GM13976 (cell line): ENCODE measurements at regions not wholly inside any gene's neighbourhood (a gene's known extent, or its start where the extent isn't known, plus 50 kb on each side); places are given as distances from the start of the nearest gene placed in this dataset.

Source experiments
- DNase-seq: peaks from one replicate; pipeline ENCODE4 v3.0.0; 2012; ENCODE audit warnings: low spot score
- in situ Hi-C: fragments of 300-500 bp; cut with MboI; formaldehyde crosslinking; loops from one replicate; pipeline ENCODE4 v1.12.0; 2022; ENCODE audit warnings: low sequenced_read_pairs, mixed read lengths, inconsistent platforms; ENCODE audit not compliant: unreplicated experiment
- TF ChIP-seq, protein P1 (sequence below): IDR thresholded peaks from 2 replicates; pipeline ENCODE4 v1.5.1; 2012; ENCODE audit warnings: borderline replicate concordance, mild to moderate bottlenecking; ENCODE audit not compliant: insufficient read depth; ENCODE audit errors: extremely low read depth, missing control alignments, control extremely low read depth

DNA sequence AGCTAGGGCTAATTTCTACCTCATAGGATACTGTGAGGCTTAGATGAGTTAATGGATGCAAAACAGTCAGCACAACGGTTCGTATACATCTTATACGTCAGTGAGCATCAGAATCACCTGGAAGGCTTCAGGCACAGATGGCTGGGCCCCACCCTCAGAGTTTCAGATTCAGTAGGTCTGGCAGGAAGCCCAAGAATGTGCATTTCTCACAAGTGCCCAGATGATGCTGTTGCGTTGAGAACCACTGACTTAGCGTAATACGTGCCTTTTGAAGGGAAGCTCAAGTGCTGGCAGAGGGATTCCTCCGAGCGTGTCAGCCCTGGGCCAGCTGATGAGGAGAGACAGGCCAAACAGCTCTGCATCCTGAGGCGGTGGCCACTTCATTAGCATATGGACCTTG is 117.1 kb upstream of the WWC1 start:
- TF ChIP-seq, protein P1, sequence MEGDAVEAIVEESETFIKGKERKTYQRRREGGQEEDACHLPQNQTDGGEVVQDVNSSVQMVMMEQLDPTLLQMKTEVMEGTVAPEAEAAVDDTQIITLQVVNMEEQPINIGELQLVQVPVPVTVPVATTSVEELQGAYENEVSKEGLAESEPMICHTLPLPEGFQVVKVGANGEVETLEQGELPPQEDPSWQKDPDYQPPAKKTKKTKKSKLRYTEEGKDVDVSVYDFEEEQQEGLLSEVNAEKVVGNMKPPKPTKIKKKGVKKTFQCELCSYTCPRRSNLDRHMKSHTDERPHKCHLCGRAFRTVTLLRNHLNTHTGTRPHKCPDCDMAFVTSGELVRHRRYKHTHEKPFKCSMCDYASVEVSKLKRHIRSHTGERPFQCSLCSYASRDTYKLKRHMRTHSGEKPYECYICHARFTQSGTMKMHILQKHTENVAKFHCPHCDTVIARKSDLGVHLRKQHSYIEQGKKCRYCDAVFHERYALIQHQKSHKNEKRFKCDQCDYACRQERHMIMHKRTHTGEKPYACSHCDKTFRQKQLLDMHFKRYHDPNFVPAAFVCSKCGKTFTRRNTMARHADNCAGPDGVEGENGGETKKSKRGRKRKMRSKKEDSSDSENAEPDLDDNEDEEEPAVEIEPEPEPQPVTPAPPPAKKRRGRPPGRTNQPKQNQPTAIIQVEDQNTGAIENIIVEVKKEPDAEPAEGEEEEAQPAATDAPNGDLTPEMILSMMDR, result no peak
- in situ Hi-C loops, result no loop called here
- DNase-seq, result no peak

DNA sequence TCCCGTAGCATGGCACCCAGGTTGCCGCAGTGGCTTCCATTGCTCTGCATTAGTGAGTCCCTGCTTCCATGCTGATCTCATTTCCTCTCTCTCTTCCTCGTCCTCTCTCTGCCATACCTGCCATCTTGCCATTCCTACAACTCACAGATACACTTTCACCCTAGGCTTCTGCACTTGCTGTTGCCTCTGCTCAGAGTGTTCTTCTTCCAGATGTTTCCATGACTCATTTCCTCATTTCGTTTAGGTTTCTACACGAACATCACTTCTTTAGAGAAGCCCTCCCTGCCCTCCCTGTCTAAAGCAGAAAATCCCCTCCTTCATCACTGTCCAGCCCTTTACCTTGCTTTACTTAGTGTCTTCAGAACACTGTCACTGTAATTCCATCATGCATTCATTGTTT is 115.2 kb upstream of the WWC1 start:
- TF ChIP-seq, protein P1, result no peak
- in situ Hi-C loops, result no loop called here
- no peak for DNase-seq

DNA sequence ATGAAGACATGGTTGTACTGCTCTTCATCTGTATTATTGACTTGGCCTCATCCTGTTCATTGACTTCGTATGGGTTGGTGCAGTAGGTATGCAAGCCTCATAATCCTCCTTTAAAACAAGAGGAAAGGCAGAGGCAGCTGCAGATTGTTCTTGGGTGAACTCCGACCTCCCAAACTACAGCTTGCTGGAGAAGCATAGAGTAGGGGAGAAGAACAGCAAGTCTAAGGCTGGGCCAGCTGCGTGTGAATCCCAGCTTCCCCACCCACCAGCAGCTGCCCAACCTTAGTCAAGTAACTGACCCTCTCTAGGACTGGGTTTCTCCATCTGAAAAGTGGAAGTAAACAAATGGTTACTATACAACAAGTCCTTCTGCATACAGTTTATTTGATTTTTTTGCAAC is 114.5 kb upstream of the WWC1 start:
- TF ChIP-seq, protein P1, result no peak
- in situ Hi-C loops, result no loop called here
- DNase-seq, result no peak

DNA sequence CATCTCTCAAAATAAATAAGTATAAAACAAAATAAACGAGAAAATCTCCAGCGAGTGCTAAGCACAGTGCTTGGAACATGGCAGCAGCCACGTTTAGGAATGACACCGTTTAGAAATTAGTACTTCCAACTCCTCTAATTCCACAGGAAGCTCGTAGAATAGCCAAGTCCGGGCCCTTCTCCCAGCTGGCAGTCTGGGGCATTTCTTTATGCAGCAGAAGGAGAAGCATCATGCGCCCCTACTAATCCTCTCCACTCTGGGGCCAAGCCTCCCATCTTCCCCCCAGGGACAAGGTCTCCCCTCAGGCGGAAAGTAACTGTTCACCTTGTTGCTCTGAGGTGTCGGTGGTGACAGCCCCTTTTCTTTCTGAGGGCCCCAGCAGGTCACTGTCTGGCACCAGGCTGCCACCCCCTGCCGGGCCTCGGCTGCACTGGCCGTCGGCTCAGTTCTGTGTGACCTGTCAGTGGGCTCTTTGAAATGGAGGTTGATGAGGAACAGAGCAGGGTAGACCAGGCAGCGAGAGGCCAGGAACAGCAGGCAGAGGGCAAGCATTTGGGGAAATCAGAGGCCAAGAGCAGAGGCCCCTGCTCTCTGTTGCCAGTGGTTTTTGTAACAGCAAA is 113.5 kb upstream of the WWC1 start:
- no peak for DNase-seq

DNA sequence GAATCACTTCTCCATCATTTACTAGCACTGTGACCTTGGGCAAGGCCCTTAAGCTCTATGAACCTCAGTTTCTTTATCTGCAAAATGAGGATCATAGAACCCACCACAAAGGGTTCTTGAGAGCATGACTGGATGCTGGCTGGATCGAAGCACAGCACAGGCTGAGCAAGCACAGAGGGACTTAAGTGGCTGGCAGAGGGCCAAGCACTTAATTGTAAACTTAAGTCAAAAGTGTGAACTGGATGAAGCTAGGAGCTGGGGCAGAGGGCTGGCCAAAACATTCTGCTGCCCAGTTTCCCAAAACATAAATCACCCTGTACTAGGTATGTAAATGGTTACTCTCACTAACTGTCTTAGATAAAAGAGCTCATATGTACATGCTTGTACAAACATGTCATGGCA is 112.3 kb upstream of the WWC1 start:
- in situ Hi-C loops, result no loop called here
- no peak for DNase-seq
- TF ChIP-seq, protein P1, result no peak

More for the DNA sequence above, 113.5 kb upstream of the WWC1 start:
- in situ Hi-C loops, result no loop called here
- TF ChIP-seq, protein P1, result no peak

DNA sequence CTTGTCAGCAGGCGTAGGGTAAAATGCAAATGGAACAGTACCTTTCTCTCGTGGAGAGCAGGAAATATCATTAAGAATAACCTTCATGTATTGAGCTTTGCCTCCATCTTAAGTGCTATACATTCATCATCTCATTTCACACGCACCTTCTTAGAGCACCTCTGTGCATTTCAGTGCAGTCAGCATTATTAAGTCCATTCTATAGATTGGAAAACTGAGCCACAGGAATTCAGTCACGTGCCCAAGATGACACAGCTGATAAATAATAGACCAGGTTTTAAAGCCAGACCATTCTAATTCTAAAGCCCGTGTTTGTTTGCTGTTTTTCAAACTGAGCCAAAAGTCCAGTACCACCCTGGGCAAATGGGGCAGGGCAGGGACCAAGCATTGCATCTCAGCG is 109.2 kb upstream of the WWC1 start:
- TF ChIP-seq, protein P1, result no peak
- no peak for DNase-seq
- in situ Hi-C loops, result no loop called here

DNA sequence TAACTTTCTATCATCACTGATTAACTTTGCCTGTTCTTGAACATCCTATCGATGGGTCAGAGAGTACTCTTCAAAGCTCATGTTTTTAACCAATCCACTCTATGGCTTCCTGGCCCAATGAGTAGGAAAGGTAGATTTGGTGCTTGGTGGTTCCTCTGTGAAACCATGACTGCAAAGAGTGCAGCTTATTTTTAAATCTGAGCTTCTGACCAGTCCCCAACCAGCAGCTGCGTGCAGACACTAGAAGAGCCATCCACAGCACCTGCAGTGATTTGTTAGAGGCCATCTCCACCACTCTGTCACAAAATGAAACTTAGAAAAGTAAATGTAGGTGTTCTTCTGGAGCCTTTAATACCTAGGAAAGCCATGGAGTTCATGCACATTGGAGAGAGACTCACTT is 107.3 kb upstream of the WWC1 start:
- TF ChIP-seq, protein P1, result no peak
- no peak for DNase-seq
- in situ Hi-C loops, result no loop called here
